ENCODE measurements at regions not wholly inside any gene's neighbourhood (a gene's known extent, or its start where the extent isn't known, plus 50 kb on each side); places are given as distances from the start of the nearest gene placed in this dataset.
"Not testable (repeated sequence)": the region's sequence is repeated elsewhere in the genome, so short reads cannot be mapped to it uniquely, and the experiment has no call there.

GRCh38 chr10:3968727-3969126 is 183.7 kb upstream of the KLF6 start:
- no peaks in the 10 kb centered on the region for H3K9me3 ChIP-seq (ENCODE audit: control insufficient read depth, low read length, poor library complexity, severe bottlenecking)
- Mint-ChIP-seq H3K4me3 (no peak overlapping the region), H3K36me3 (ENCODE audit: low read depth) (no peaks in the 10 kb centered on the region), H3K27me3 (no peaks in the 10 kb centered on the region), H3K27ac (no peak overlapping the region), H3K4me1 (peaks cover 29% of the 10 kb centered on the region)
- no peak for DNase-seq
- ATAC-seq: no peak

GRCh38 chr10:3964516-3964915 is 179.5 kb upstream of the KLF6 start:
- Mint-ChIP-seq H3K27me3 (no peaks in the 10 kb centered on the region), H3K4me1 (peaks cover 14% of the 10 kb centered on the region), H3K4me3 (no peak overlapping the region), H3K36me3 (ENCODE audit: low read depth) (no peaks in the 10 kb centered on the region), H3K27ac (no peak overlapping the region)
- DNase-seq: no peak
- H3K9me3 ChIP-seq (ENCODE audit: control insufficient read depth, low read length, poor library complexity, severe bottlenecking): no peaks in the 10 kb centered on the region
- ATAC-seq: no peak

DNA sequence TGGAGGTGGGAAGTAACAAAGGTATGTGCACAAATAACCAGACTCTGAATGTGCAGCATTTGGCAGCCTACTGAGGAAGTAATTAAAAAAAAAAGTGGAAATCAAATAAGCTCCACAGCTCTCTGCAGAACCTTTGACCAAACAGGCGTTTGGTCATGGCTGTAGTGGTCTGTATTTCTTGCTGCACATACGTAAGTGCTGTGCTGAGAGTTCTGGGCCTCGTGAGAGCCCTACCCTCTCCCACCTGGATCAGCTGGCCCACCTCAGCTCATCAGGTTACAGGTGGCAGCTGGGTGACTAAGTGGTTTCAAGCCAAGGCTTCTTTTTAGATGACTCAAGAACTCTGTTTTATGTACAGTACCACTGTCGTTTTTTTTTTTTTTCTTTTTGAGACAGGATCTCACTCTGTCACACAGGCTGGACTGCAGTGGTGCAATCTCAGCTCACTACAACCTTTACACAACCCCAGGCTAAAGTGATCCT is 178.2 kb upstream of the KLF6 start:
- DNase-seq: no peak
- Mint-ChIP-seq H3K36me3 (ENCODE audit: low read depth) (no peaks in the 10 kb centered on the region), H3K4me3 (no peak overlapping the region), H3K27ac (no peak overlapping the region), H3K4me1 (peaks cover 14% of the 10 kb centered on the region), H3K27me3 (no peaks in the 10 kb centered on the region)
- H3K9me3 ChIP-seq (ENCODE audit: control insufficient read depth, low read length, poor library complexity, severe bottlenecking): no peaks in the 10 kb centered on the region
- no peak for ATAC-seq

- peak; percentile 84 for ATAC-seq
- H3K9me3 ChIP-seq (ENCODE audit: control insufficient read depth, low read length, poor library complexity, severe bottlenecking): no peaks in the 10 kb centered on the region
- DNase-seq: no peak
- H3K27me3 Mint-ChIP-seq: no peaks in the 10 kb centered on the region
- no peaks in the 10 kb centered on the region for H3K36me3 Mint-ChIP-seq (ENCODE audit: low read depth)
- no peak overlapping the region for H3K4me3 Mint-ChIP-seq
- H3K27ac Mint-ChIP-seq: peak overlapping the region; percentile 9
- H3K4me1 Mint-ChIP-seq: peaks cover 14% of the 10 kb centered on the region
Measured at GRCh38 chr10:3961082-3961481, 176.1 kb upstream of the KLF6 start.

DNA sequence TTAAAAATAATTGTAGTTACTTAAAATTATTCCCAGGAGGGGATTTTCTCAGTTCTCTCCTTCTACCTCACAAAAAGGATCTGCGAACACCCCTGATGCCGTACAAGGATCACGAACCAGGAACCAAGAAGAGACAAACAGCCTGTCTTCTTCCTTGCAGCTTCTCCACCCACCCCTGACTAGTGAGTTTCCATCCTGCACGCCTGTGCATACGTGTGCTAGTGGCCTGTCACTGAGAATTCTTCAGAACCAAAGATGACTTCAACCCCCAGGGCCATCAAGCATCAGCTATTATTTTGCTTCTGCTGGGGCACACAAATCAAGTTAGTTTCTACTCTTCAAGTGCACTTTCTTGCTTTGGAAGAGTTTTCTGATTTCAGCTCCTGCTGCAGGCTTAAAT is 175.5 kb upstream of the KLF6 start:
- Mint-ChIP-seq H3K36me3 (ENCODE audit: low read depth) (no peaks in the 10 kb centered on the region), H3K4me3 (no peak overlapping the region), H3K27ac (peak overlapping the region; percentile 9), H3K4me1 (peaks cover 14% of the 10 kb centered on the region), H3K27me3 (no peaks in the 10 kb centered on the region)
- ATAC-seq (no peak), DNase-seq (no peak)
- no peaks in the 10 kb centered on the region for H3K9me3 ChIP-seq (ENCODE audit: control insufficient read depth, low read length, poor library complexity, severe bottlenecking)

DNA sequence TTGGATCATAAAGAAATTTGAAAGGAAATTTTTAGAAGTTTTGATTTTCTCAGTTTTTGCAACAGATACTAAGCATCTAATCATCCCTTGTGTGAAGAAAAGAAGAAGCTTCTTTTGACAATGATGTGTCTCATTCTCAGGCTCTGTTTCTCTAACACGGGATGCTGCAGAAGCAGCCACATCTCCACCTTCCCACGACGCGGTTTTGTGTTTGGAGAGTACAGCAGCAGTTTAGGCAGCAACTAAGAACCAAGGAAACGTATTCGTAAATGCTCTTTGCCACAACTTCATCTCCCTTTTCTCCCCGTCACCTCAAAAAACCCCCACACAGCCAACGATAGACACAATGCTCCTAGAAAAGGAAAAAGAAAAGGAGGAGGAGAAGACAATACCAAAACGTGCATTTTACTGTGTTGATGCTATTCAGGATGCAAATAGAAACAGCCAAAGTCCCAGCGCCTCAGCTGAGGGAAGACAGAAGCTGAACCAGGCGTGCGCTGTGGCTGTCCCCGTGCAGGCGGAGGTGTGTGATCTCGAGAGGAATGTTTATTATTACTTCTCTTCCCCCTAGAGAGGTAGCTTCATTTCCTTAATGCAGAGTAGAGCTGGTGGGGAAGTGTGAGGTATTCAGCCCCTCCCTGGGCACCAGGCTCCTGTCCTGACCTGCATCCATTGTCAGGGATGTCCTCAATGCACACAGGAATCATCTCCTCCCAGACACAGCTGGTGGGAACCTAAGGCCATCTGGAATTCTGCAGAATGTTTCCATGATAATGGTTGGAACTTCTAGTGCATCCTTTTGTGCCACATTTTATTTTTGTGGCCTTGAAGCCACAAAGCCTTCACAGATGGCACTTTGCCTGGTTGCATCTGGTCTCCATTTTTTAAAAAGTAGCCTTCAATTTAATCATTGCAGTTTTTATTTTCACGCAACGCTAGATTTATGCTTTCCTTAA is 174.6 kb upstream of the KLF6 start:
- Mint-ChIP-seq H3K27me3 (no peaks in the 10 kb centered on the region), H3K4me3 (peak overlapping the region; percentile 39), H3K36me3 (ENCODE audit: low read depth) (no peaks in the 10 kb centered on the region), H3K27ac (peak overlapping the region; percentile 49), H3K4me1 (peaks cover 14% of the 10 kb centered on the region)
- H3K9me3 ChIP-seq (ENCODE audit: control insufficient read depth, low read length, poor library complexity, severe bottlenecking): no peaks in the 10 kb centered on the region
- ATAC-seq (no peak), DNase-seq (no peak)

- Mint-ChIP-seq H3K4me3 (no peak overlapping the region), H3K36me3 (ENCODE audit: low read depth) (no peaks in the 10 kb centered on the region), H3K27me3 (no peaks in the 10 kb centered on the region), H3K27ac (peak overlapping the region; percentile 49), H3K4me1 (peaks cover 14% of the 10 kb centered on the region)
- ATAC-seq (no peak), DNase-seq (no peak)
- no peaks in the 10 kb centered on the region for H3K9me3 ChIP-seq (ENCODE audit: control insufficient read depth, low read length, poor library complexity, severe bottlenecking)
Measured at GRCh38 chr10:3958472-3958996, 173.5 kb upstream of the KLF6 start.

DNA sequence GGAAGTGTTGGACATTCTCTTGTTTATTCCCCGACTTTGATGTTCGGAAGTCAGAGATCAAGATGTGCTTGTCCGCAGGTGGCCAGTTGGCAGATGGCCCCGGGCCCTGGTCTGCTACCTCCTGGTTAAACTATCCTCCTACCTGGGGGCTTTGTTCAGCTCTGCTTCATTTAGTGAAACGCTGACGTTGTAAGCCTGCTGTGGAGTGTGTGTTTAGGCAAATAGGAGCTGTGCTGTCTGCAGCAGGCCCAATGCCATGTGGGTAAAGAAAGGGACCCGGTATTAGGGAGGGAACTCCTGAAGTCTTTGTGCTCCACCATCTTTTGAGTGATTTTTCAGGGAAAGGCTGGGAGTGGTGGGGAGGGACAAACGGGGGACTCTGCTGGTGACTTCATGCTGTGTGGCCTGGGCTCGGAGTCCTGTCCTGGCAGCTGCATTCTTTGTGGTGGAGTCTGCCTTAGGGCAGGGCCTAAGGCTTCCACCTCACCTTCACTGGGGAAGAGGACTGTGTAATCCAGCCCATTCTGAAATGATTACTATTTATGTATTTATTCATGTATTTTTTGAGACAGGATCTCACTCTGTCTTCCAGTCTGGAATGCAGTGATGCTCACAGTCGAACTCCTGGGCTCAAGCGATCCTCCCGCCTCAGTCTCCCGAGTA is 171.1 kb upstream of the KLF6 start:
- H3K36me3 Mint-ChIP-seq (ENCODE audit: low read depth): no peaks in the 10 kb centered on the region
- DNase-seq (no peak), ATAC-seq (no peak)
- peaks cover 8% of the 10 kb centered on the region for H3K4me1 Mint-ChIP-seq
- no peak overlapping the region for H3K4me3 Mint-ChIP-seq
- H3K27ac Mint-ChIP-seq: no peak overlapping the region
- H3K27me3 Mint-ChIP-seq: no peaks in the 10 kb centered on the region
- no peaks in the 10 kb centered on the region for H3K9me3 ChIP-seq (ENCODE audit: control insufficient read depth, low read length, poor library complexity, severe bottlenecking)

DNA sequence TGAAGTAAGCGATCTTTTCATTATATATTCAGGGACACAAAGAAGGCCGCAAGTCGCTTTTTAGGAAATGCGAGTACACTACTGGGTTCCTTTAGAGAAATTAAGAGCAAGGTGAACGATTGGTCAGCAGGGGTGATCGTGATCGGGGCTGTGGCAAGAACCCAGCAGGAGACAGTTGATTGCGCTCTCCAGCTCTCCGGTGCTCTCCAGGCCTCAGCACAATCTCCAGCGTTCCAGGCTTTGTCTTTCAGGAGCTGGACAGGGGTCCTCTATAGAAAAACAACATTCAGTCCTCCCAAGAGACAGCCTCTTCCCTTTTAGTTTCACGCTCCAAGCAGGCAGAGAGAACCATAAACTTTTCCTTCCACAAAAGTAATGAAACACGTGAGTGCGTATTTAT is 170.5 kb upstream of the KLF6 start:
- ATAC-seq: no peak
- peaks cover 5% of the 10 kb centered on the region for H3K4me1 Mint-ChIP-seq
- DNase-seq: no peak
- H3K27ac Mint-ChIP-seq: no peak overlapping the region
- no peaks in the 10 kb centered on the region for H3K9me3 ChIP-seq (ENCODE audit: control insufficient read depth, low read length, poor library complexity, severe bottlenecking)
- H3K36me3 Mint-ChIP-seq (ENCODE audit: low read depth): no peaks in the 10 kb centered on the region
- no peaks in the 10 kb centered on the region for H3K27me3 Mint-ChIP-seq
- H3K4me3 Mint-ChIP-seq: no peak overlapping the region

- no peaks in the 10 kb centered on the region for H3K36me3 Mint-ChIP-seq (ENCODE audit: low read depth)
Measured at GRCh38 chr10:3954615-3955014, 169.6 kb upstream of the KLF6 start.

GRCh38 chr10:3954007-3954406 is 169.0 kb upstream of the KLF6 start:
- not testable (repeated sequence) for H3K36me3 Mint-ChIP-seq (ENCODE audit: low read depth); DNase-seq; H3K4me3 Mint-ChIP-seq; ATAC-seq; H3K9me3 ChIP-seq (ENCODE audit: control insufficient read depth, low read length, poor library complexity, severe bottlenecking); H3K27me3 Mint-ChIP-seq; H3K27ac Mint-ChIP-seq; H3K4me1 Mint-ChIP-seq

More at GRCh38 chr10:3954615-3955014, 169.6 kb upstream of the KLF6 start:
- no peak for ATAC-seq
- Mint-ChIP-seq H3K27me3 (no peaks in the 10 kb centered on the region), H3K4me1 (peaks cover 5% of the 10 kb centered on the region), H3K4me3 (no peak overlapping the region), H3K27ac (no peak overlapping the region)
- H3K9me3 ChIP-seq (ENCODE audit: control insufficient read depth, low read length, poor library complexity, severe bottlenecking): no peaks in the 10 kb centered on the region
- DNase-seq: no peak

- Mint-ChIP-seq H3K4me1 (peaks cover 17% of the 10 kb centered on the region), H3K4me3 (peak overlapping the region; percentile 28), H3K27me3 (no peaks in the 10 kb centered on the region), H3K36me3 (ENCODE audit: low read depth) (no peaks in the 10 kb centered on the region), H3K27ac (no peak overlapping the region)
- H3K9me3 ChIP-seq (ENCODE audit: control insufficient read depth, low read length, poor library complexity, severe bottlenecking): no peaks in the 10 kb centered on the region
- DNase-seq: no peak
- ATAC-seq: no peak
Measured at GRCh38 chr10:3951993-3952392, 167.0 kb upstream of the KLF6 start.

DNA sequence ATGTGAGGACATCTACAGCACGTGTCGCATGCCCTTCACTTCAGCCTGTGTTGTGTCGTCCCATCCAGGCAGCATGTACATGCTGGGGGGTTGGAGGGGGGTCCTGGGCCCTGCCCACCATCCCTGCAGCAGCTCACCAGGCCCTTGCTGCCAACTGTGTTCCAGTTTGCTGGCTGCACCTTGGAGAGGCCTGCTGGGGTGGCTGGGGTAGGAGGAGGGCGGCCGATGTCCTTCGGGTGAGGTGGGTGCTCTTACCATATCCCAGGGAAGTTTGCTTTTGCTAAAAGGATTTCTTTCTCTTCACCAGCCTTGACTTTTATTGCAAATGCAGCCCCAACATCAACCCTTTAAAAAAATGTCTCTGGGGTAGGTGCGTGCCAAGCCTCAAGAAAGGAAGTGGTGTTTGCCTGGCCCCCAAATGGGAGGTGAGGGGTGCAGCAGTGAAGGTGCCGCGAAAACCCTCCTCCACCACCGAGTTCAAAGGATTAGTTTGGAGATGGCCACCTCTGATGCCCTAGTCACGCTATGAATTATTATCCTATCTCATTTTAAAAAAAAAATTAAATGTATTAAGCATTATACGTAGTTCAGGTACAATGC is 165.8 kb upstream of the KLF6 start:
- Mint-ChIP-seq H3K27ac (peak overlapping the region; percentile 96), H3K4me3 (no peak overlapping the region), H3K27me3 (no peaks in the 10 kb centered on the region), H3K4me1 (peaks cover 25% of the 10 kb centered on the region), H3K36me3 (ENCODE audit: low read depth) (no peaks in the 10 kb centered on the region)
- DNase-seq: no peak
- no peak for ATAC-seq
- H3K9me3 ChIP-seq (ENCODE audit: control insufficient read depth, low read length, poor library complexity, severe bottlenecking): no peaks in the 10 kb centered on the region
